ENCODE measurements at regions not wholly inside any gene's neighbourhood (a gene's known extent, or its start where the extent isn't known, plus 50 kb on each side); places are given as distances from the start of the nearest gene placed in this dataset.

DNA sequence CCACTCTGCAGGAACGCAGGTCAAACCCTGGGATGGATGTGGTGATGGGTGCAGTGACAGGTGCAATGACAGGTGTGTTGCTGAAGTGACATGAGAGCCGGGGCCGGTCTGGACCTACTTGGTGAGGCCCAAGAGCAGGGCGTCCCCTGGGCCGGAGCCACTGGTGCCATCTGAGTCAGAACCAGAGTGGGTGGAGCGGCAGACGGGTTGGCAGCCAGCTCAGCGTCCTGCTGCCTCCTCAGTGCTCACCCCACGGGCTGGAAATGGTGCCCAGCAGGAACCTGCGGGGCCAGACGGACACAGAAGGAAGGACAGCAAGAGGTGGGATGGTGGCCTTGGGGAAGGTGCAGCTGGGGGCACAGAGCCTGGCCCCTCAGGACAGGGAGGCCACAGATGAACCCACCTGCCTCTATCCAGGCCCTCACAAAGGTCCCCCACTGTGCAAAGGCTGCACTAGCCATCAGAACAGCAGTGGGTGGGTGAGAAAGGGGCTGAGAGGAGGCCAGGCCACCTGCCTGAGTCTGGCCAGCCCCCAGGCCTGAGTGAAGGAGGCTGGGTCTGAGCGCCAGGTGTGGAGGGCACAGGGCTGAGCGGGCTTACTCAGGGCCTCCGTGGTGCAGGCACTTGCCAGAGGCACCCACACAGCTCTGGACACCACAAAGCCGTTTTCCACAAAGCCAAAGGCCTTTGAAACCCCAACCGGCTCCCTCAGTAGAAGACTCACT lies 129.0 kb upstream of the PPP2R2D start:
- DNase-seq (ENCODE audit: low read depth in 2 of 2), result no peak

DNA sequence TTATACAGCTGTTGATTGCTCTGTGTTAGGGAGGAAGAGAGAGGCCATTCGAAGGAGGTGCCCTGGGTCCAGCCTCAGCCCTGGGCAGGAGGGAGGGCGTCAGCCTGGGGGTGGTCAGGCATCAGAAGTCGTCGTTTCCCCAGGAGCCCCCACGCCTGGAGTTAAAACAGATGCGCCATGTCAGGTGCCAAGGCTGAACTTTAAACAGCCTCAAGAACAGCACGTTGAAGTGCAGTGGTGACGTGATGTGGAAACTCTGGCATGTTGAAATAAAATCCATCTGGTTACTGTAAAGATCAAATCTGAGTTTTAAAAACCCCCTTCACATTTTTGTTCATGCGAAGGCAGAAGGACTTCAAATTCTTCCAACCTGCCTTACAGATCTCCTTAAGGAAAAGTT lies 128.4 kb upstream of the PPP2R2D start:
- no peak for DNase-seq (ENCODE audit: low read depth in 2 of 2)

DNA sequence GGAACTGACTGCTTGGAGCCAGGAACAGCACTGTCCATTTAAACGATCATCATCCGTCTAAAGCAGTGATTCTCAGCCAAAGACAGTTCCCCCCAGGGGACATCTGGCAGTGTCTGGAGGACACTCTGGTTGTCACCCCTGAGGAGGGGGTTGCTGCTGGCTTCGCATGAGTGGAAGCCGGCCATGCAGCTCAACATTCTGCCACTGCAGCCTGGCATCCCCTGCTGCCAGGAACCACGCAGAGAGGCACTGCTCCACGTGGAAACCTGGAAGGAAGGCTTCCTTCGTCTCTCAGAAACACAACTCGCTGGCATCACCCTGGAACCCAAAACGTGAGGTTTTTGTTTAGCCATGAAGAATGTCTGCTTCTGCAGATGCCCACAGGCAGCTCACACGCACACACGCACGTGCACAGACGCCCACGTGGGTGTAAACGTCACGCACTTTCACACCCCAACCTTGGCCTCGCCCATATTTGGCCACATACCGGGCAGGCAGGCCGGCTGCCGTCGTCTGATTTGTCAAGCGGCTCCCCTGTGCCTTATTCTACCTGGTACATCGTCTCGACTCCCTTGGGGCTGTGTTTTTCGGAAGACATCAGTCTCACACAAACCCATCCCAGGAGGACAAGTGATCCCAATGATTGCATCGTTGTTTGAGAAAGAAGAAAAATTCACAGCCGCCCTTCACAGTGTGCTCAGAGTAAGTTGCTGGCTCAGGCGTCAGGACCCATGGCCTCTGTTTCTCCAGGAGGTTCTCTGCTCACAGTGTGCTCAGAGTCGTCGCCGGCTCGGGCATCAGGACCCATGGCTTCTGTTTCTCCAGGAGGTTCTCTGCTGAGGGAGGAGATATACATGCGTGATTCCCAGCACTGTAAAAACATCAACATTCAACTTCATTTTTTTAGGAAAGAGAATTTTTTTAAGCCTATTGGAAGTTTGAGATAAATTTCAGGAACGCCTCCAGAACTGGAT lies 127.2 kb upstream of the PPP2R2D start:
- DNase-seq (ENCODE audit: low read depth in 2 of 2), result no peak

DNA sequence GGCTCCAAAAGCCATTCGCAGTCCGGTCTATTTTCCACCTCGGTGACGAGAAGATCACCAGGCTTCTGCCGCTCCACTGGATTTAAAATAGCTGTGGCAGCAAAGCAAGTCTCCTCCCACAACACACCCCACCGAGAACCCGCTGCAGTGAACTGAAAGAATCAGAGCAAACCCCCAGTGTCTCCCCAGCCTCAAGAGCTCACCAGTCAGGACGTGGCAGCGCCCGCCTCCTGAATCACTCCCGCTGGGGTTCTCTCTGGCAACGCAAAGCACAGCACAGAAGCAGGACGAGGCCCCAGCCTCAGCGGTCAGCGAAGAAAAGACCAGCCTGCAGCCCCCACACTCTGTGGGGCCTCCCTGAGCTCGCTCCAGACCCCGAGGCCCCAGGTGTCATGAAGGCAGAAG lies 126.1 kb upstream of the PPP2R2D start:
- DNase-seq (ENCODE audit: low read depth in 2 of 2), result no peak

DNA sequence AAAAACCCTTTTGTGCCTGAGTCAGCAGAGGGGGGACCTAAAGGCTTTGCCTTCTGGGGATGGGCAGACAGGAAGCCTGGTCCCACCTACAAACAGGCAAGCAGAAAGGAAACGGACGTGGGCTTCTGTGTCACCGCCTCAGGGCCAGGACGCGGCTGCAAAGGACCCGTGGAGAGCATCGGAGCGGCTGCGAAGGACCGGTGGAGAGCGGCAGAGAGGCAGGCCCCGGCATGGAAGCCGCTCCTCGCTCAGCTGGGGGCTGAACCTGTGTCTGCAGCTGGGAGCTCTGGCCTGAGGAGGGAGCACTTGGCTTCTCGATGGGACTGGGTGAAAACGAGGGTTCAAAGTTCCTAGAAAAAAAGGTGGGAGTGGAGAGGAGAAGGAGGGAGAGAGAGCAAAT lies 125.4 kb upstream of the PPP2R2D start:
- no peak for DNase-seq (ENCODE audit: low read depth in 2 of 2)

DNA sequence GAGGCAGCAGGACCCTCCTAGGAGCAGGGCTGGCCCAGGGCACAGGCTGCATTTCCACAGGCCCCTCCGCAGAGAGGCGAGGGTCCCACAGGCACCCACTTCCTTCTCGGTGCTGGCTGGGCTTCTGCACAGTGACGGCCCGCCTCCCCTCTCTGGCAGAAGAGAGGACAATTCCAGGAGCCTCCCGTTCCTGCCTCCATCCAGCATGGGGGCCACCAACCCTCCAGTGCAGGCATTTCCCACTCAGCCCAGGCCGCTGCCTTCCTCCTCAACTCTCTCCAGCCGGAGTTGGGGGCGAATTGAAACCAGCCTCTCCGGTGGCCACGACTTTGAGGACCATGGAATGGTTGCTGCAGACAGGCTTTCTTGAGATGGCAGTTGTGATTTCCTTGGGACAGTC lies 125.0 kb upstream of the PPP2R2D start:
- no peak for DNase-seq (ENCODE audit: low read depth in 2 of 2)

DNA sequence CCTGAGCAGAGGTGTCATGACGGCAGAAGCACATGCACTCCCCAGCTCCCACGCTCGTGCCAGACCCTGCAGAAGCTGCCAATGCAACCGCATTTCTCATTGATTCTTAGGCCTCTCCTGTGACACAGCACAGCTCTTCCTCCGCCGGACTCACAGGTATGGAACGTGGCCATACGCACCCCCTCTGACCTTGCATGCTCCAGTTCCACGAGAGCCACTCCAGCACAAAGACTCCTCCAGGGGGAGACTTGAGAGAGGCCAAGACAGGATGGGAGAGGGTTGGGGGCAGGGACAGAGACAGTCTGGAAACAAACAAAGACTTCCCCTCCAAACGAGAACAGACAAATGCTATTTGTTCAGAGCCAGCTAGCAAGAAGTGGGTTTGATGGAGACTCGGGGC lies 124.3 kb upstream of the PPP2R2D start:
- no peak for DNase-seq (ENCODE audit: low read depth in 2 of 2)

DNA sequence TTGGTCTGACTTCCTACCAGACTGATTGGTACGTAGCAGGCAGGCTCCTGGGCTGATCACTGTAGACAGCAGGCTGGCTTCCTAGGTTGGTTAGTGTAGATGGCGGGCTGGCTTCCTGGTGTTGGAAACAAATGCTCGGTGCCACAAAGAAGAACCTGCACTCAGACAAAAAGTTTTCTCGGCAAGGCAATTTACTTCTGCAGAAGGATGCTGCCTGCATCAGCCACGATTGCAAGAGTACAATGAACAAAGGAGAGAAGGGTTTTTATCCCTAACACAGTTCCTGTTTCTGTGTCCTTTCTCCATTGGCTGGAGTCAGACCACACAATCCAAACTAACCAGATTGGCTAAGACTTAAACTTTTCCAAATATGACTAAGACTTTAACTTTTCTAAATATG lies 123.6 kb upstream of the PPP2R2D start:
- no peak for DNase-seq (ENCODE audit: low read depth in 2 of 2)

DNA sequence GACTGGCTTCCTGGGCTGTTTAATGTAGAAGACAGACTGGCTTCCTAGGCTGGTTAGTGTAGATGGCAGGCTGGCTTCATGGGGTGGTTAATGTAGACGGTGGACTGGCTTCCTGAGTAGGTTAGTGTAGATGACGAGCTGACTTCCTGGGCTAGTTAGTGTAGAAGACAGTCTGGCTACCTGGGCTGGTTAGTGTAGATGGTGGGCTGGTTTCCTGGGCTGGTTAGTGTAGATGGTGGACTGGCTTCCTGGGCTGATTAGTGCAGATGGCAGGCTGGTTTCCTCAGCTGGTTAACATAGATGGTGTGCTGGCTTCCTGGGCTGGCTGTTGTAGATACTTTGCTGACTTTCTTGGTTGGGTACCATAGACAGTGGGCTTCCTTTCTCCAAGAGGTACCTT lies 122.9 kb upstream of the PPP2R2D start:
- no peak for DNase-seq (ENCODE audit: low read depth in 2 of 2)

DNA sequence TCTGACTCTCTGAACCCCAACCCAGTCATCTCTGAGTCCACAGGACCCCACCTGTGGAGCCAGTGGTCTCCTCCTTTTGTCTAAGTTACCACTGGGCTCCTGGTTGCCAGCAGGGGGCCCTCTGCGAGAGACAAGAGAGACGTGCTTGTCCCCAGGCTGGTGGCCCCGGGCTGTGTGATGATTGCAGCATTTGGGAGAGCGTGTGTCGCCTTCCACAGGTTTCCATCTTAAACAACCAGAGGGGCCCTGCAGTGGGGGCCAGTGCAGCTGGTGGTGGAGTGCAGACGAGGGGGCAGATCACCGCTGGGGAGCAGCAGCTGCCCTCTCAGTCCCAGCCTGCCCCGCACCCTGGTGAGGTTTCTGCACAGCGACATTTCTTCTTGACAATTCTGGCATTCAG lies 122.4 kb upstream of the PPP2R2D start:
- no peak for DNase-seq (ENCODE audit: low read depth in 2 of 2)

DNA sequence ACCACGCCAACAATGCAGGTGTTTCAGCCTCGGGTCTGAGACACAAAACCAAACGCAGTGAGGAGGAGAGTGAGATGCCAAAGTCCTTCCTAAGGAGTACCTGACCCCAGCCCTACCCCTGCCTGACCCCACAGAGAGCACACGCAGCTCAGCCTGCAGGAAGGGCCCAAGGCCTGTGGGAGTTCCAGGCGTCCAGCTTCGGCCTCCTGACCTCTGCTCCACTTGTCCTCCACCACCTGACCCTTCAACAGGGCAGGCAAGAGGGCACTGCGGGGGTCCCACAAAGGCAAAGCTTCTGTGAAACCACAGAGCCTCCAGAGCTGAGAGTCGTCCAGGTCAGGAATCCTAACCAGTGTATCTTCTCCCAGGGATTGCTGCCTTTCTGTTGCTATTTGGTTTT lies 122.0 kb upstream of the PPP2R2D start:
- DNase-seq (ENCODE audit: low read depth in 2 of 2), result no peak

DNA sequence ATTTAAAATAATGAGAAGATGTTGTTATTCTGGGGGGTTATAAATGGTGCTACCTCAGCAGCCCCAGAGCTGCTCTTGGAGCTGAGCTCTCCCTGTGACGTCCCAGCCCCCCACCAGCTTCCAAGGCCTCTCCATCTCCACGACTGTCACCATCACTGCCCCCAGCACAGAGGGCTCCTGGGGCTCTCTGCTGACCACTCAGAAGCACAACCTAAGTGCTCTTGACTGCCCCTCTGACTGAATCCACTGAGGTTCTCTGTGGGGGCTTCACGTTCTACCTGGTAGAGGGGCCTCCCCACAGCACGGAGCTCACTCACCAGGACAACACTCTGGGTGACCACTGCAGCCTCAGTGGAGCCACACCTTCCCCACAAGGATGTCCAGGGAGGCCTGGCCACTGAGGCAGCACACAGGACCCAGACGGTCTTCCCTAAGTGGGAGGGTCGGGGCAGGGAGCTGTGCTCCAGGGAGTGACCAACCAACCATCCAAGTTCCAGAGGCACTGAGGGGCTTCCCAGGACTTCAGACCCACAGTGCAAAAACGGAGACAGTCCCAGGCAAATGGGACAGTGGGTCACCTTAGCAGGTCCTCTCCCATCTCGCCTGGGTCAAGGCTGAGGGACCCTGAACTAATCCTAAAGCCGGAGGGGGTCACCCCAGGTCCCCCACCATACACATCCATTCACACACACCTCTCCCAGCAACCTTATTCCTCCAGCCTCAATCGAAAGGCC lies 121.0 kb upstream of the PPP2R2D start:
- DNase-seq (ENCODE audit: low read depth in 2 of 2), result no peak

DNA sequence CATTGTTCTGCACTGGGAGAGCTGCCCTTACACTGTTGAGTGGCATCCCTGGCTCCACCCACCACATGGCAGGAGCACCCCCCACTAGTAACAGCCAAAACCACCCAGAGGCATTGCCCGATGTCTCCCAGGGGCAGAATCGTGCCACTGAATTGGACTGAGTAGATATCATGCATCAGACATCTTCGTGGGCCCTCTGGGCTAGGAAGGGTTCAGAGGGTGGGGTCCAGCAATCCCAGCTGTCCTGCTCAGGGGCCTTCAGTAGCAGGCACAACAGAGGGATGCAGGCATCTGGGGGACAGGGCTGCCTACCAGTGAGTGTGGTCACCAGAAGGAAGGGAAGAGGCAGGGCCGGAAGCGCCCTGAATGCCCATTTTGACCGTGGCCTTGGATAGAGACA lies 119.7 kb upstream of the PPP2R2D start:
- no peak for DNase-seq (ENCODE audit: low read depth in 2 of 2)

DNA sequence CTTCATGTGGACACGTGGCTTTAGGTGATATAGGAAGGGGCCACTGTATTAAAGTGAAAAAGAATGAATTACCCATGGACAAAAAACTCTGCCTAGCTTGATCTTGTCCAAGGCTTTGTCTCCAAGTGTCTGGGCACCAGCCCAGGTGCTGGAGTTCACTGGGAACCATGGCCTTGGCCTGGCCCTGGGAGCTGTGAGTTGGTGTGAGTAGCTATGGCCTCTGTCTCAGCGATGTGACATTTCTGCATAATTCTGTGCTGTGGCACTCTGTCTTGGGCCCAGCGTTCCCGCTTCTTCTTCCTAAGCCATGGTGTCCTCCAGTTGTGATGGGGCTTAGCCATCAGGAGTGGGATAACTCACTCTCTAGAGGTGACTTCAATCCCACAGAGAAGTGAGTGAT lies 119.0 kb upstream of the PPP2R2D start:
- no peak for DNase-seq (ENCODE audit: low read depth in 2 of 2)

DNA sequence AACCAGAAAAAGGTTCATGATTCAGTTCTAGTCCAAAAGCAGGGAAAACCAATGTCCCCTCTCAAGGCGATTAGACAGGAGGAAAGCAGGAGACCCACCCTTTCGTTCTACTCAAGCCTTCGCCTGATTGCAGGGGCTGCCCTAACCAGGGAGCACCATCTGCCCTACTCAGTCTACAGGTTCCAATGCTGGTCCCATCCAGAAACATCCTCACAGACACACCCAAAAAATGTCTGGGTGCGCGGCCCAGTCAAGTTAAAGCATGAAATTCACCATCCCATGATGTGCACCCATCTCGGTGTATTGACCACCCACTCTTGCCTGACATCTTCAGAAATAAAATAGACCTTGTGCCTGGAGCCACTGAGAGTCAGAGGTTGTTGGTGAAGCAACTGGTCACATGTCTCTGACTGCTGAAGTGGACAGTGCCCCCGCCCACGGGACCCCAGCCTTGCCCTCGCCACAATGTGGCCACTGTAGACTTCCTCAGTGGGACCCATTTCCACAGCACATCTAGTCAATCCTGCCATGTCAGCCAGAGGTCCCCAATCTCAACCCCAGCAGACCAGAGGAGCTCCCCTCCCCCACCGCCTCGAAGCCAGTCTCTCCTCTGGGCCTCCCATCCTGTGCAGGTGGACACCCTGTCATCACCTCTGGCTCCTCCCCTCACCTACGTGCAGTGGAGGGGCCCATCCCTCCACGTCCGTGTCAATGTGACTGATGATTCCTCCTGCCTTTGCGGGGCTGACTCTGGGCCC lies 116.3 kb upstream of the PPP2R2D start:
- no peak for DNase-seq (ENCODE audit: low read depth in 2 of 2)

DNA sequence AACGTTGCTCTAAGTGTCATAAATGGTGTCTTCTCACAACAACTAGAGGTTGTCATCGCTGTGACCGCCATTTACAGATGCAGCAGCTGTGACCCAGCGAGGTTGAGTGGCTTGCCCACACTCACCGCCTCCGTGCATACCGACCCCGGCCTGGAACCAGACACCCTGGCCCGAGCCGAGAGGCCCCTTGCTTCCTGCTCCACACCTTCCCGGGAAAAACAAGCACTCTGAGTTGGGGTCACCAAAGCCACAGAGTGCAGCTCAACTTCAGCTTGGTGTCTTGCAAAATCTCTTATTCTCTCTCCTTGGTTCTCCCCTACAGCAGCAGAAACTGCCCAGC lies 115.7 kb upstream of the PPP2R2D start:
- DNase-seq (ENCODE audit: low read depth in 2 of 2), result no peak

DNA sequence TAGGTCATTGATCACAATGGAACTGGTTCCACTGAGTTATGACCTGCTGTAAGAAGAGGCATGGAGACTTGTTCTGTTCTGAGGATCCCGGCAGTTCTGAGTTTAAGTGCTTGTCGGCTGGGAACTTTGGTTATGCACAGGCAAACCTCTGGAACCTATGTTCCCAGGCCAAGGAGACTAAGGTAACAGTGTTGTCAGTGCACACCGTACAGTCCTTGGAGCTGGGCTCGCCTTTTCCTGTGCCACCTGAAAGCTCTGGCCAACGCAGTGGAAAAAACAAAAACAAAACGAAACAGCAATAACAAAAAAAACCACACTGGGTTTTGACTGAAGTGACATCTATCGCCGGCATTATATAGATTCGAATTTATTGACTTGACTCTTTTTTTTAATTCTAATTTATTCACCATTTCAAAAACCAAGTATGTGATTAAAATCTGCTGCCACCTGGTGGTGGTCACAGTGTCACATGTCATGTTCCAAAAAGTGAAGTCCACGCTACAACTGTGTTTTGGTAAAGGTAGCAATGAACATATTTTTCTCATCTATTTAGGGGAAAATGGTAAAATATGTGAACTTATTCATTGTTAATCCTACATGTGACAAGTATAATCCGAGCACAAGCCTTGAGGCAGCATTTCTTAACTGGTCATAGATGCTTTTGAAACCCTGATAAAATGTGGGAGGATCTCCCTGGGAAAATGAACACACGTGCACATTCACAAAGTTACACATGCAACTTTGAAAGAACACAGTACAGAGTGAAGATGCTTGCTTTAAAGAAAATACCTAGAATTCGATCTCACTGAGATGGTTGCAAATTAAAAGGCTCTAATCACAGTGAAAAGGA lies 113.8 kb upstream of the PPP2R2D start:
- DNase-seq (ENCODE audit: low read depth in 2 of 2), result no peak

DNA sequence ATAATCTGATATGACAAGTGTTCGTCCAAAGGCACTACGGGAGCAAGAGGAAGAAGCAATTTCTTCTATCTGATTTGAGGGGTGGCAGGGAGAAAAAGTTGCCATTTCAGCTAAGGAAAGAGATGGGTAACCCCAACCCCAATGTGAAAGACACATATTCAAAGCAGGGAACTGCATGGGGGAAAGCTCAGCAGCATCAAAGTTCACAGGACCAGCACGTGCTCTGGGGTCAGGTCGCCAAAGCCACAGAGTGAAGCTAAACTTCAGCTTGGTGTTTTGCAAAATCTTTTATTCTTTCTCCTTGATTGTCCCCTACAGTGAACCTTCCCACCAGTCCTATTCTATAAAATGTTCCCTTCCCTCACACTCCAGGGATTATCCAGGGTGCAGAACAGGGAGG lies 112.8 kb upstream of the PPP2R2D start:
- DNase-seq (ENCODE audit: low read depth in 2 of 2), result no peak

DNA sequence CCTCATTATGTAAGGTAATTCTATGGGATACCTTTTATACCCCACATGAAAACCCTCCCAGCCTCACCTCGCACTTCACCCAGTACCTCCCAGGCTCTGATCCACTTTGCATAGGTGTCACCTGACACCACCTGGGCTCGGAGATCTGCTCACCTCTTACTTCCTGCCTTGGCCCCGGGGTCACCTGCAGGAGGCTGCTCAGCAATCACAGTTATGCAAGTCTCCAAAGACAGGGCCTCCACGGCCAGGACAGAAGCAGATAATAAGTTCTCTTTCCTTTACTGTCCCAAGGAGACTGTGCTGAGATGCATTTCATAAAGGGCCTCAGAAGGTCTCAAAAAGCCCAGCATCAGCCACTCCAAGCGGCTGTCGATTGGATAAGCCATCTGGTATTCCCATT lies 112.4 kb upstream of the PPP2R2D start:
- DNase-seq (ENCODE audit: low read depth in 2 of 2), result no peak

DNA sequence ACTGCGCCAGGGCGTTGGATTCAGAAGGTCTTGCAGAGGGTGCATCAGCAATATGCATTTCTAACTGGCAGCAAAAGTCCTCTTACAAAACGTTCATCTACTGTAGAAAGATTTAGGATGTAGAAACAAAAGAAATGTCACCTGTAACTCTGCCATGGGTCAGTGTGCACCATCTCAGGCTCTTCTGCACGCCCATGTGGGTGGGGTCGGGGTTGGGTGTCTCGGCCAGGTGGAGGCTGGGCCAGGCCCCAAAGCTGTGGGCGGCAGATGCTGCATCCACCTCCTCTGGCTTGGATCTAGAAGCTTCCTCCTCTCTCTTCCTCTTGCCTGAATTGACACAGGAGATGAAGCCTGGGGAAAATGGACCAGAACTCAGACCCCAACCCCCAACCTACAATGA lies 111.3 kb upstream of the PPP2R2D start:
- no peak for DNase-seq (ENCODE audit: low read depth in 2 of 2)

DNA sequence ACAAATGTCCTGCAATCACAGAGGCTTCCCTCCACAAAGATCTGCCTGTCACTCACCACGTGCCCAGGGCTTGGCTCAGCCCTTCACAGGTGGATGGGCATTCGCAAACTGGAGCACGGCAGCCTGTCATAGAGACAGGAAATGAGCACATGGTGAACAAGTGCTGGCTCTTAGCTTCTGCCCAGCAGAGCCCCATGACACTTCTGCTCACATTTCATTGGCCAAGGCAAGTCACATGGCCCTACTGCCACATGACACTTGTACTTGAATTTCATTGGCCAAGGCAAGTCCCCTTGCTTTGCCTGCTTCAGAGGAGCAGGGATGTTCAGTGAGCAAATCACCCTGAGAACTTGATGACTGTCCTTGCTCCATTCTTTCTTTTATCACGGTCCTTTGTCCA lies 110.8 kb upstream of the PPP2R2D start:
- DNase-seq (ENCODE audit: low read depth in 2 of 2), result no peak
